NB4 (cell line): ENCODE measurements at regions not wholly inside any gene's neighbourhood (a gene's known extent, or its start where the extent isn't known, plus 50 kb on each side); places are given as distances from the start of the nearest gene placed in this dataset.

Experiments
- DNase-seq: peaks from one replicate; pipeline ENCODE4 v3.0.0; 2010; ENCODE audit warnings: low read depth
- H3K4me3 ChIP-seq: one replicate; pipeline ENCODE4 v1.5.1; 2011; ENCODE audit warnings: mild to moderate bottlenecking, low read depth, low read length, moderate library complexity
- CTCF ChIP-seq: IDR thresholded peaks from one replicate; pipeline ENCODE4 v1.5.1; 2012; ENCODE audit warnings: low read depth, low read length
- MAX ChIP-seq: IDR thresholded peaks from 2 replicates; pipeline ENCODE4 v1.6.1; 2011; ENCODE audit warnings: low read depth, low read length
- MYC ChIP-seq: IDR thresholded peaks from 2 replicates; pipeline ENCODE4 v1.6.1; 2011; ENCODE audit warnings: low read depth, low read length
- POLR2A ChIP-seq: IDR thresholded peaks from 2 replicates; pipeline ENCODE4 v1.6.1; 2011; ENCODE audit warnings: mild to moderate bottlenecking; ENCODE audit not compliant: insufficient read length; ENCODE audit errors: extremely low read depth

DNA sequence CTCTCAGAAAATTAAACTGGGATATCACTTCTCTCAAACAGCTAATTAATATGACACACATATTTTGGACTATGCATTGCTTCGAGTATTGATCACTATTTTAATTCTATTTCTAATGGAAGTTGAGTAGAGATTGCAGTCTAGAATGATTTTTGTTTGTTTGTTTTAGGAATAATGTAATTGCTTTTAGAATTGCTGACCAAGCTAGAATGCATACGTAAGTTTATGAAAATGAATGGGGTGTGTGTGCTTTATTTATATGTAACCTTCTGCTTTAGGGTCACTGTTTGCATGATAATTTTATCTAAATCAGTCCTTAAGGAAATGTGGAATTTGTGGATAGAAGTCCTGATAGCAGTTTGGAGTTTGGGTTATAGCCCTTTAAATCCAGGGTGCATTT lies 371.4 kb downstream of the NR2F2 start:
- no peak overlapping the region for H3K4me3 ChIP-seq
- DNase-seq = no peak
- TF ChIP-seq MAX (no peak), POLR2A (no peak), MYC (no peak)

- DNase-seq = no peak
- H3K4me3 ChIP-seq = no peak overlapping the region
- TF ChIP-seq CTCF (no peak), MAX (no peak)
Observed at GRCh38 chr15:96702589-96702988, 372.1 kb downstream of the NR2F2 start.

DNA sequence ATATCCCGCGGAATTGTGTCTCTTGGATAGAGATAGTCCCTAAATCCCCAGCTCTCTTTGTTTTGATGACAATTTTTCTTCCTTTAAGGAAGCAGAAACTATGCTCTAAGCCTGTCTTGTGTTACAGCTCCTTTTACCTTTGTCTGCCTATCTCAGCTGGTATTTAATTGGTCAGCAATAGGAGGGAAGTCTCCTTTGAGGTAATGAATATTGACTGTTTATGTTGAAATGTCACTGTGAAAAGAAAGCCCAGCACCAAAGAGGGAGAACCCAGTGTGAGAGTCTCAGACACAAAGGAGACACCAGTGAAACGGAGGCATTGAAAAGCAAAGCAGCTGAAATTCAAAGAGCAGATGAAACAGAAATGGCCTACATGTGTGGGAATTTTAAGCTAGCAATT lies 372.6 kb downstream of the NR2F2 start:
- TF ChIP-seq CTCF (no peak), MYC (no peak), POLR2A (no peak), MAX (no peak)
- no peak overlapping the region for H3K4me3 ChIP-seq
- DNase-seq = no peak

DNA sequence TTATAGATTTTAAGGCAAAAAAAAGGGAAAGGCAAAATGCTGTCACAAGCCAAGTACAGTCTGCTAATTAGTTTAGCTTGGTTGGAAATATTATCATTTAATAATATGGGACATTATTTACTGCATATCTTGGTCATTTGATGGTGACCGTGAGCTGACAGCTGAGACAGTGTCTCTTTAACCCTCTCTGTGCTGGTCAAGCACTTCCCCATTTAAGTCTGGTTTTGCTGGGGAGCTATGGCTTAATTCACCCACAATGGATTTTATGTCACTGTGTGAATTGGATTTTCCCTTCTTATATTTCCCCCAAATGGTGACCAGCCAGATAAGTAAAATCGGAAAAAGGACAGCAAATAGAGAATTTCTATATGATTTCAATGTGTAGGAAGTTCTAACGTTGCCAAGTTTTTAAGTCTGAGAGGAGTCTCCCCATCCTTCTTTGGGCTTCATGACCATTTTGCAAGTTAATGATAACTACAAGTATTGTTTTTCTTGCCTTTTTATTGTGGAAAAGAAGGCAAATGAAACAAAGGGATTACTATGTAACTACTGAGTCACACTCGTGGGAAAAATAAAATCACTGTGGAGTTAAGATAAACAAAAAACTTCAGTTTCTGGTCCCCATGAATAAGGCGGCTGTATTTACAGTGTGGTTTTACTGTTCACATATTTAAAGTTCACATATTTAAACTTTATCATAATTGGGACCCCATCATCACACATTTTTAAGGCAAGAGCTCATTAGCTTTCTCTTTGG lies 373.5 kb downstream of the NR2F2 start:
- TF ChIP-seq MAX (no peak), POLR2A (no peak), MYC (no peak), CTCF (no peak)
- no peak overlapping the region for H3K4me3 ChIP-seq
- peak; percentile 21 for DNase-seq

DNA sequence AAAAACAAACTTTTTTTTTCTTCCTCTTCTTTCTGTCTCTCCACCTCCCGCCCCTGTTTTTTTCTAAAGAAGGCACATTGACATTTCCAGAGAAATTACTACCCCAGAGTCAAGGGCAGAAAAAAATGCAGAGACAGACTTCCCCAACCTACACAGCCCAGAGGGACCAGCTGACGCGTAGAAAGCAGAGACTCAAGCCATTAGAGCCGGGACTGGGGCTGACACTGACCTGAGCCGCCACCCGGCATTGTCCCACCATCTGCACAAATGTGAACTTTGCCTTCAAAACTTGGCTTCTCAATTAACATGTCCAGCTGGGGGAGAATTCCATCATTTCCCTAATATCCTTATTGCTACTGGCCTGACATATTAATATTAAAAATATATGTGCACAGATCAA lies 385.6 kb downstream of the NR2F2 start:
- no peak overlapping the region for H3K4me3 ChIP-seq
- no peak for DNase-seq
- no peak for TF ChIP-seq MYC
- TF ChIP-seq MAX = no peak
- TF ChIP-seq CTCF = no peak
- TF ChIP-seq POLR2A = no peak

DNA sequence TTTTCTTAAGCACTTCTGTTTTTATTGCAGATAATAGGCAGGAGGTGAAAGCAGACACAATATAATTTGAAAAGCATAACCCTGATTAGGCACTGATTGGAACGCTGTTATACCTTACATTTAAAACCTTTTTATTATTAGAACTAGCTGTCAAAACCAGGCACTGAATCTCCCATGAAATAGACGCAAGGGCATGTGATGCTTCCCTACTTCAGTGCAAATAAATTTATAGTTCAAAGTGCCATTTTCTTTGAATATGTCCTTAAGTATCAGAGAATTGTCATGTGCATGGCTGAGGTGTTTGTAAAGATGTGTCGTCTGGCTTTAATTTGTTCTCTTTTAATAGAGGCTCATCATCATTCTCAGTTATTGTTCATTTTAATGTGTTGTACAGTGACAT lies 386.0 kb downstream of the NR2F2 start:
- H3K4me3 ChIP-seq = no peak overlapping the region
- no peak for DNase-seq
- no peak for TF ChIP-seq CTCF
- no peak for TF ChIP-seq MAX
- no peak for TF ChIP-seq POLR2A
- TF ChIP-seq MYC = no peak
